ENCODE measurements at regions not wholly inside any gene's neighbourhood (a gene's known extent, or its start where the extent isn't known, plus 50 kb on each side); places are given as distances from the start of the nearest gene placed in this dataset.

DNA sequence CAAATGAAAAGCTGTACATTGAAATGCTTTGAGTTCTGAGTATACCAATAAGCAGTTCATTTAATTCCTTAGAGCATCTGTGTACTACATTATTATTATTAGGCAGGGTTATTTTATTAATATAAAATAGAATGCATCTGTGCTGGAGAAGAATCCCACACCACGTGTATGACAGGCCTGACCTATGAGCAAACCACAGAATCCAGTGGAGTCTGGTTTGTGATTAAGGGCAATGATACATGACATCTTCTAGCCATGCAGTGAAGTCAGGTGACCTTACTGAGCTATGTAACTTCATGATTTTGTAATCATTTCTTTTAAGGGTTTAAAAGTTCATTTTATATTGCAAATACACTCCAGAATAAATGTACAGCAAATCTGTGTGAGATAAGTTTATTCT is 1165.0 kb upstream of the TENM3 start:
- H3K4me3 ChIP-seq, result no peak overlapping the region
- no peaks in the 10 kb centered on the region for H3K9me3 ChIP-seq
- H3K36me3 ChIP-seq, result no peaks in the 10 kb centered on the region
- TF ChIP-seq, protein P1, sequence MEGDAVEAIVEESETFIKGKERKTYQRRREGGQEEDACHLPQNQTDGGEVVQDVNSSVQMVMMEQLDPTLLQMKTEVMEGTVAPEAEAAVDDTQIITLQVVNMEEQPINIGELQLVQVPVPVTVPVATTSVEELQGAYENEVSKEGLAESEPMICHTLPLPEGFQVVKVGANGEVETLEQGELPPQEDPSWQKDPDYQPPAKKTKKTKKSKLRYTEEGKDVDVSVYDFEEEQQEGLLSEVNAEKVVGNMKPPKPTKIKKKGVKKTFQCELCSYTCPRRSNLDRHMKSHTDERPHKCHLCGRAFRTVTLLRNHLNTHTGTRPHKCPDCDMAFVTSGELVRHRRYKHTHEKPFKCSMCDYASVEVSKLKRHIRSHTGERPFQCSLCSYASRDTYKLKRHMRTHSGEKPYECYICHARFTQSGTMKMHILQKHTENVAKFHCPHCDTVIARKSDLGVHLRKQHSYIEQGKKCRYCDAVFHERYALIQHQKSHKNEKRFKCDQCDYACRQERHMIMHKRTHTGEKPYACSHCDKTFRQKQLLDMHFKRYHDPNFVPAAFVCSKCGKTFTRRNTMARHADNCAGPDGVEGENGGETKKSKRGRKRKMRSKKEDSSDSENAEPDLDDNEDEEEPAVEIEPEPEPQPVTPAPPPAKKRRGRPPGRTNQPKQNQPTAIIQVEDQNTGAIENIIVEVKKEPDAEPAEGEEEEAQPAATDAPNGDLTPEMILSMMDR (IDR thresholded peaks at IDR 0.05), result no peak
- H3K27me3 ChIP-seq, result no peaks in the 10 kb centered on the region
- ATAC-seq (no peak), DNase-seq (no peak)
- intact Hi-C loops (cut with DNase I), result no loop called here
- no peaks in the 10 kb centered on the region for H3K4me1 ChIP-seq
- H3K27ac ChIP-seq, result no peak overlapping the region

DNA sequence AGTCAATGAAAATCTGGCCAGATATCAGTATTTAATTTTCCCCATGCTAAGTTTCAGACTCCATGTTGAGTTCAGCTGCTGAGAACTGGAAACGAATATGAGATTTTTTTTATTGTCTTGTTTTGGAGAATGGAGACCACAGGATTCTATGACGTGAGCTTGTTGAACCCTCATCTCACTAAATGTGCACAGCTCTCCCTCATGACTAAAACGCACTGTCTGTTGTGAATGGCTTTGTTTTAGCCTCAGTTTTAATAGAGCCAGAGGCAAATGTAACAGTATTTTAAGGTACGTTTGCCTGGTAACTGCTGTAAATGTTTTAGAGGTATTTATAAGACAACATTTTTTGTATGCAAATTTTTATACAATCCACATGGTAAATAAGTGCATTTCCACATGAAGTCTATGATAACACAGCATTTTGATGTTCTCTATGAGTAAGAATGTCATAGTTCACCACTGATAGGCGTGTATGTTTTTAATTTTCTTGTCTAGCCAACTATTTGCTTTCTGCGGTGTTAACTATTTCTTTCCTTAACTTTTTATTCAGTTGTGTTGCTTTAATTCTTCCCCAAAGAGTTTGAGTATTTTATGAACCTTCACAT is 1159.3 kb upstream of the TENM3 start:
- Histone ChIP-seq H3K9me3 (no peaks in the 10 kb centered on the region), H3K27ac (no peak overlapping the region), H3K36me3 (no peaks in the 10 kb centered on the region), H3K27me3 (no peaks in the 10 kb centered on the region), H3K4me1 (no peaks in the 10 kb centered on the region), H3K4me3 (no peak overlapping the region)
- no peak for DNase-seq
- ATAC-seq, result no peak
- TF ChIP-seq, protein P1 (IDR thresholded peaks at IDR 0.05), result no peak
- intact Hi-C loops (cut with DNase I), result no loop called here

DNA sequence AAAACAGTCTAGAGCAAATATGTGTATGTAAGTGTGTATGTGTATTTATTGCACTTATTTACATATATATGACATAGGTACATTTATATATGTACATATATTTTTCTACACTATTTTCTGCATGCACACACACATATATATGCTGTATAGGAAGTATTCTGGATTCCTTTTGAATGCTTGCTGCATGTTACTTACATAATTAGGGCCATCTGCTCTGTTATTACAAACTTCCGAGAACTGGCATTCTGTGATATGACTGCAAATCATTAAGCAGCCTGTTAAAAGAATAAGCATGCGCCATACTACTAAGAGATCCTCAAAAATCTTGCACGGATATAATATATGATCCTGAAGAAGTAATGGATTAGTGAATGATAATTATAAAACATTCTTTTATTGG is 1157.6 kb upstream of the TENM3 start:
- TF ChIP-seq, protein P1 (IDR thresholded peaks at IDR 0.05), result no peak
- no peaks in the 10 kb centered on the region for H3K9me3 ChIP-seq
- H3K27me3 ChIP-seq, result no peaks in the 10 kb centered on the region
- H3K36me3 ChIP-seq, result no peaks in the 10 kb centered on the region
- ATAC-seq (no peak), DNase-seq (no peak)
- no peak overlapping the region for H3K4me3 ChIP-seq
- H3K27ac ChIP-seq, result no peak overlapping the region
- intact Hi-C loops (cut with DNase I), result no loop called here
- H3K4me1 ChIP-seq, result no peaks in the 10 kb centered on the region

DNA sequence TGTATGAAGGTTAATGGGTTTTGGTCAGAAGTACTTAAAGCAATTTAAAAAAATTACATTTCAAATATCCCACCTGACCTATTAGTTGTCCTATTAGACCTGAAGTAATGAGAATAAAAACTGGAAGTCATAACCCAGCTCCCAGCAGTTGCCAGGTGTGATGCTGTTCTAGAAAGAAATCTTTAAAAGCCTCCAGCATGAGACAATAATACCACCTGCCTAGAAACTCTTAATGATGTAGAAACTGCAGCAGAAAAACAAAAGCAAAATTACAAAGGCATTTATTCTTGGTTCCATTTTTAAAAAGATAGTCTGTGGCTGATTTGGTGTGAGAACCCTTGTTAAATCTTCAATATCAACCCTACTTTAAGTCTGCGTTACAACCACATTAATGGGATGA is 1137.7 kb upstream of the TENM3 start:
- DNase-seq (no peak), ATAC-seq (no peak)
- H3K27ac ChIP-seq, result no peak overlapping the region
- no peaks in the 10 kb centered on the region for H3K4me1 ChIP-seq
- H3K4me3 ChIP-seq, result no peak overlapping the region
- no peaks in the 10 kb centered on the region for H3K9me3 ChIP-seq
- TF ChIP-seq, protein P1 (IDR thresholded peaks at IDR 0.05), result no peak
- H3K27me3 ChIP-seq, result no peaks in the 10 kb centered on the region
- H3K36me3 ChIP-seq, result no peaks in the 10 kb centered on the region
- intact Hi-C loops (cut with DNase I), result no loop called here

DNA sequence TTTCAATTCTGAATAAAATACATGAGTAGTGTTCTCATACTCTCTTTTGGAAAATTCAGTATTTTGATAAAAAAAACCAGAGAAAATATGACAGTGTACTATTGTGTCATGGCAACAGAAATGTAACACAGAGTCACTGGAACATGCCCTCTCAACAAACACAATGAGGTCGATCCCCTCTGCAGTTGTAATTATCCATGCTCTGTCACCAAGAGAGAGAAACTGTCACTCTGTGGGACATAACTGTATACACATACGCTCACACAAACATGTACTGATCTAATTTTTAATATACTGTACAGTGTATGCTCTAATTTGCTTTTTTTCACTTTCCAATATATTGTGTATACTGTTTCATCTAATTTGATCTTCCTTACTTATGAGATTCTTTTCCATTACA is 1136.8 kb upstream of the TENM3 start:
- Histone ChIP-seq H3K27me3 (no peaks in the 10 kb centered on the region), H3K4me1 (no peaks in the 10 kb centered on the region), H3K9me3 (no peaks in the 10 kb centered on the region), H3K36me3 (no peaks in the 10 kb centered on the region), H3K27ac (no peak overlapping the region), H3K4me3 (no peak overlapping the region)
- DNase-seq (no peak), ATAC-seq (no peak)
- TF ChIP-seq, protein P1 (IDR thresholded peaks at IDR 0.05), result no peak
- intact Hi-C loops (cut with DNase I), result no loop called here

DNA sequence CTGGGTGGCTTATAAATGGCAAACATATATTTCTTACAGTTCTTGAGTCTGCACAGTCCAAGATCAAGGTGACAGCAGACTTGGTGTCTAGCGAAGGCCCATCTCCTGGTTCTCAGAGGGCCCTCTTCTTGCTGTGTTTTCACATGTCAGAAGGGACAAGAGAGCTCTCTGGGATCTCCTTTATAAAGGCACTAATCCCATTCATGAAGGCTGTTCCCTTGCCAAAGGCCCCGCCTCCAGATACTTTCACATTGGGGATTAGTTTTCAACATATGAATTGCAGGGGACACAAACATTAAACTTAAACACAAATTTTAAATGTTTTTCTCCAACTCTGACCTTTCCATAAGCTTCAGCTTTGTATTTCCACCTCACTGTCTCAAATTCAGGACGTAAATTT is 1135.0 kb upstream of the TENM3 start:
- Histone ChIP-seq H3K4me3 (no peak overlapping the region), H3K36me3 (no peaks in the 10 kb centered on the region), H3K27ac (no peak overlapping the region), H3K9me3 (no peaks in the 10 kb centered on the region), H3K4me1 (no peaks in the 10 kb centered on the region), H3K27me3 (no peaks in the 10 kb centered on the region)
- ATAC-seq (no peak), DNase-seq (no peak)
- TF ChIP-seq, protein P1 (IDR thresholded peaks at IDR 0.05), result no peak
- intact Hi-C loops (cut with DNase I), result no loop called here
